ENCODE measurements at regions not wholly inside any gene's neighbourhood (a gene's known extent, or its start where the extent isn't known, plus 50 kb on each side); places are given as distances from the start of the nearest gene placed in this dataset.

- Mint-ChIP-seq H3K36me3 (ENCODE audit: low read depth) (no peaks in the 10 kb centered on the region), H3K4me3 (no peak overlapping the region), H3K27ac (no peak overlapping the region), H3K9me3 (peaks cover 2% of the 10 kb centered on the region), H3K4me1 (ENCODE audit: low read depth) (no peaks in the 10 kb centered on the region), H3K27me3 (ENCODE audit: low read depth) (no peaks in the 10 kb centered on the region)
- CTCF ChIA-PET = no interaction called here
- intact Hi-C loops (cut with micrococcal nuclease) = no loop called here
- no peak for DNase-seq
Measured at GRCh38 chr1:213380865-213381264, 329.8 kb downstream of the RPS6KC1 start.

- Mint-ChIP-seq H3K27ac (no peak overlapping the region), H3K9me3 (peaks cover 2% of the 10 kb centered on the region), H3K27me3 (ENCODE audit: low read depth) (no peaks in the 10 kb centered on the region), H3K36me3 (ENCODE audit: low read depth) (no peaks in the 10 kb centered on the region), H3K4me1 (ENCODE audit: low read depth) (no peaks in the 10 kb centered on the region), H3K4me3 (no peak overlapping the region)
- intact Hi-C loops (cut with micrococcal nuclease) = no loop called here
- no peak for DNase-seq
- CTCF ChIA-PET = interaction anchor here (0.6 to 0.8 kb wide), 2 partner anchors 8 to 78 kb away, joined by 3 to 5 read pairs; no protein-coding TSS in a partner anchor
Measured at GRCh38 chr1:213381572-213382084, 330.6 kb downstream of the RPS6KC1 start.

- CTCF ChIA-PET = no interaction called here
- no peak overlapping the region for H3K27ac Mint-ChIP-seq
Measured at GRCh38 chr1:213383465-213383864, 332.4 kb downstream of the RPS6KC1 start.

GRCh38 chr1:213385201-213385600 is 334.2 kb downstream of the RPS6KC1 start:
- intact Hi-C loops (cut with micrococcal nuclease) = no loop called here
- CTCF ChIA-PET = no interaction called here
- peaks cover 2% of the 10 kb centered on the region for H3K27me3 Mint-ChIP-seq (ENCODE audit: low read depth)
- no peaks in the 10 kb centered on the region for H3K36me3 Mint-ChIP-seq (ENCODE audit: low read depth)
- no peak overlapping the region for H3K4me3 Mint-ChIP-seq
- H3K27ac Mint-ChIP-seq = no peak overlapping the region
- peaks cover 2% of the 10 kb centered on the region for H3K9me3 Mint-ChIP-seq
- no peak for DNase-seq
- no peaks in the 10 kb centered on the region for H3K4me1 Mint-ChIP-seq (ENCODE audit: low read depth)

More at GRCh38 chr1:213383465-213383864, 332.4 kb downstream of the RPS6KC1 start:
- Mint-ChIP-seq H3K27me3 (ENCODE audit: low read depth) (peaks cover 2% of the 10 kb centered on the region), H3K9me3 (peaks cover 2% of the 10 kb centered on the region), H3K4me3 (no peak overlapping the region), H3K4me1 (ENCODE audit: low read depth) (no peaks in the 10 kb centered on the region), H3K36me3 (ENCODE audit: low read depth) (no peaks in the 10 kb centered on the region)
- no peak for DNase-seq
- intact Hi-C loops (cut with micrococcal nuclease) = no loop called here

GRCh38 chr1:213385806-213386324 is 334.8 kb downstream of the RPS6KC1 start:
- Mint-ChIP-seq H3K9me3 (peaks cover 2% of the 10 kb centered on the region), H3K27me3 (ENCODE audit: low read depth) (peaks cover 2% of the 10 kb centered on the region), H3K4me1 (ENCODE audit: low read depth) (no peaks in the 10 kb centered on the region), H3K27ac (no peak overlapping the region), H3K36me3 (ENCODE audit: low read depth) (no peaks in the 10 kb centered on the region), H3K4me3 (no peak overlapping the region)
- DNase-seq = no peak
- CTCF ChIA-PET = no interaction called here
- intact Hi-C loops (cut with micrococcal nuclease) = no loop called here

GRCh38 chr1:213387380-213388015 is 336.5 kb downstream of the RPS6KC1 start:
- H3K36me3 Mint-ChIP-seq (ENCODE audit: low read depth) = no peaks in the 10 kb centered on the region
- CTCF ChIA-PET = no interaction called here
- no peaks in the 10 kb centered on the region for H3K4me1 Mint-ChIP-seq (ENCODE audit: low read depth)
- no peak for DNase-seq
- H3K9me3 Mint-ChIP-seq = peaks cover 2% of the 10 kb centered on the region
- intact Hi-C loops (cut with micrococcal nuclease) = no loop called here
- H3K27ac Mint-ChIP-seq = no peak overlapping the region
- H3K27me3 Mint-ChIP-seq (ENCODE audit: low read depth) = peaks cover 2% of the 10 kb centered on the region
- H3K4me3 Mint-ChIP-seq = no peak overlapping the region

GRCh38 chr1:213388199-213388598 is 337.2 kb downstream of the RPS6KC1 start:
- no peaks in the 10 kb centered on the region for H3K36me3 Mint-ChIP-seq (ENCODE audit: low read depth)
- DNase-seq = no peak
- no peak overlapping the region for H3K4me3 Mint-ChIP-seq
- CTCF ChIA-PET = no interaction called here
- no peaks in the 10 kb centered on the region for H3K4me1 Mint-ChIP-seq (ENCODE audit: low read depth)
- peaks cover 2% of the 10 kb centered on the region for H3K27me3 Mint-ChIP-seq (ENCODE audit: low read depth)
- peaks cover 2% of the 10 kb centered on the region for H3K9me3 Mint-ChIP-seq
- H3K27ac Mint-ChIP-seq = no peak overlapping the region
- intact Hi-C loops (cut with micrococcal nuclease) = no loop called here

- CTCF ChIA-PET = no interaction called here
- intact Hi-C loops (cut with micrococcal nuclease) = no loop called here
- Mint-ChIP-seq H3K27me3 (ENCODE audit: low read depth) (peaks cover 4% of the 10 kb centered on the region), H3K36me3 (ENCODE audit: low read depth) (no peaks in the 10 kb centered on the region), H3K4me3 (no peak overlapping the region), H3K4me1 (ENCODE audit: low read depth) (no peaks in the 10 kb centered on the region), H3K9me3 (peaks cover 2% of the 10 kb centered on the region), H3K27ac (no peak overlapping the region)
- DNase-seq = no peak
Measured at GRCh38 chr1:213389061-213389581, 338.1 kb downstream of the RPS6KC1 start.

GRCh38 chr1:213391445-213391844 is 340.4 kb downstream of the RPS6KC1 start:
- Mint-ChIP-seq H3K9me3 (no peaks in the 10 kb centered on the region), H3K4me1 (ENCODE audit: low read depth) (no peaks in the 10 kb centered on the region), H3K27ac (no peak overlapping the region), H3K36me3 (ENCODE audit: low read depth) (no peaks in the 10 kb centered on the region), H3K4me3 (no peak overlapping the region), H3K27me3 (ENCODE audit: low read depth) (peaks cover 6% of the 10 kb centered on the region)
- CTCF ChIA-PET = no interaction called here
- intact Hi-C loops (cut with micrococcal nuclease) = no loop called here
- DNase-seq = no peak

GRCh38 chr1:213393860-213394259 is 342.8 kb downstream of the RPS6KC1 start:
- DNase-seq = no peak
- Mint-ChIP-seq H3K36me3 (ENCODE audit: low read depth) (no peaks in the 10 kb centered on the region), H3K4me3 (no peak overlapping the region), H3K27me3 (ENCODE audit: low read depth) (peaks cover 4% of the 10 kb centered on the region), H3K27ac (no peak overlapping the region), H3K9me3 (no peaks in the 10 kb centered on the region), H3K4me1 (ENCODE audit: low read depth) (no peaks in the 10 kb centered on the region)
- intact Hi-C loops (cut with micrococcal nuclease) = no loop called here
- CTCF ChIA-PET = no interaction called here

GRCh38 chr1:213394837-213395236 is 343.8 kb downstream of the RPS6KC1 start:
- DNase-seq = no peak
- CTCF ChIA-PET = no interaction called here
- Mint-ChIP-seq H3K27ac (no peak overlapping the region), H3K4me3 (no peak overlapping the region), H3K27me3 (ENCODE audit: low read depth) (peaks cover 4% of the 10 kb centered on the region), H3K36me3 (ENCODE audit: low read depth) (no peaks in the 10 kb centered on the region), H3K9me3 (no peaks in the 10 kb centered on the region), H3K4me1 (ENCODE audit: low read depth) (no peaks in the 10 kb centered on the region)
- intact Hi-C loops (cut with micrococcal nuclease) = no loop called here

- intact Hi-C loops (cut with micrococcal nuclease) = no loop called here
- H3K36me3 Mint-ChIP-seq (ENCODE audit: low read depth) = no peaks in the 10 kb centered on the region
- no peaks in the 10 kb centered on the region for H3K9me3 Mint-ChIP-seq
- H3K27me3 Mint-ChIP-seq (ENCODE audit: low read depth) = peaks cover 6% of the 10 kb centered on the region
- no peak for DNase-seq
- H3K4me1 Mint-ChIP-seq (ENCODE audit: low read depth) = no peaks in the 10 kb centered on the region
- CTCF ChIA-PET = interaction anchor here (0.7 kb wide), 1 partner anchor 330 kb away, joined by 4 read pairs; no protein-coding TSS in a partner anchor
- H3K27ac Mint-ChIP-seq = no peak overlapping the region
- H3K4me3 Mint-ChIP-seq = no peak overlapping the region
Measured at GRCh38 chr1:213397638-213398037, 346.6 kb downstream of the RPS6KC1 start.

- DNase-seq = no peak
- Mint-ChIP-seq H3K9me3 (no peaks in the 10 kb centered on the region), H3K27me3 (ENCODE audit: low read depth) (peaks cover 6% of the 10 kb centered on the region), H3K4me1 (ENCODE audit: low read depth) (no peaks in the 10 kb centered on the region), H3K27ac (no peak overlapping the region), H3K36me3 (ENCODE audit: low read depth) (no peaks in the 10 kb centered on the region), H3K4me3 (no peak overlapping the region)
- CTCF ChIA-PET = no interaction called here
- intact Hi-C loops (cut with micrococcal nuclease) = no loop called here
Measured at GRCh38 chr1:213399695-213400094, 348.7 kb downstream of the RPS6KC1 start.
